AML-193 (cell line): ENCODE measurements at regions not wholly inside any gene's neighbourhood (a gene's known extent, or its start where the extent isn't known, plus 50 kb on each side); places are given as distances from the start of the nearest gene placed in this dataset.
"Not testable (repeated sequence)": the region's sequence is repeated elsewhere in the genome, so short reads cannot be mapped to it uniquely, and the experiment has no call there.

ENCODE experiments used
- DNase-seq, 2 experiments: peaks; one replicate each; lab custom pipeline; 2025; lab: John Stamatoyannopoulos, UW

DNA sequence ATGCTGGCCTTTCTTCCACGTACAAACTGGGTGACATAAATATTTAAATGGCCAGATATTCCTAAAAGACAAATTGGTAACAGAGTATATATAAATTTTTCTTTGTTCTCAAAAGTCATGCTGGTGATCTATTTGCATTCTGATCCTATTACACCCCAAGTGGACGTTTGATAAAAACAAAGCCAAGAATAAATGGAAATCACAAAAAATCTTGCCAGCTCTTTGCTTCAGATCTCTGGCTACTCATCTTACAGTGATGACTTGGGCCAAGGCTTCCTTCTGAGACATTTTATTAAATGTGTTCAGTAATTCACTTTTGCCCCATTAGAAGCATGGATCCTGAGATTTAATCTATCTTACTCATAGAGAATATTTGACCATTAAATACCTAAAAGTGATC, 444.3 kb upstream of the PIK3R1 start:
- DNase-seq, result no peak

DNA sequence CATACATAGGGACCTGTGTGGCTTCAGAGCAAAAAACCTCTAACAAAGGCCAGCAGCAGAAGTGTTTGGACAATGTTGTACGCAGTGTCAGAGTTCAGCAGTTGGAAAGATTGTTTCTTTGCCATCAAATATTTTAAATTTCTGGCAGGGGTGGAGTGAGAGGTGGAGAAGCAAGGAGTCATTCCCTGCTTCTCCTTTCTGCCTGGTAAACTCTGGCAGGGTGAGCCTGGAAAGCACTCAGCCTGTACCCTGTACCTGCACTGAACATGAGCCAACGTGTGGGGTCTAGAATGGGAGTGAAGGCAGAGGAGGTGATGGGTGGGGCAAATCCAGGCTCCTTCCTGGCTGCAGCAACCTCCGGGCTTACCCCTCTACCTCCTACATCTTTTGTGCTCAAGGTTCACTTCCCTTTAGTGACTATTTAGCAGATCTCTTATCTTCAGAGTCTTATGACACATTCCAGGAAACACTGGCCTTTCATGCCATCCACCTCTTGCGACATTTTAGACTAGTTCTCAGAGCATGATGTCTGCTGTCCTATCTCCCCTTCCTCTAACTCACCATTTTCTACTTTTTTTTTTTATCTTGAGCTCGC, 445.0 kb upstream of the PIK3R1 start:
- peak; percentile 79 to 85 for DNase-seq

DNA sequence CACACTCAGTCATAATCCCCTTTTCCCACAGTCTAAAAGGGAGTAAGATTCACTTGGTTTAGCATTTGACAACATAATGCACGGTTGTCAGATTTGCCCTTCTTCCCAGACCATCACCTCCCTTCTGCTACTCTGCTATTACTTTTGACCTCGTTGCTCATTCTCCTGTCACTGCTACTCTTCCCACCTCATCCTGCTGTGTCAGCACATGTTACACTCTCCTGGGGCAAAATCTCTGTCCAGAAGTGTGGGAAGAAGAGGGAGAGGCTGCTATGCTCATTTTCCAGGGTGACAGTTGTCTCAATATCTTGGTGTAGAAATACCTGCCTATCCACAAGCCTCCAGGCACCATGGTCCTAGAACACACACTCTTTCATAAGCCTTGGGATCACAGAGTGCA, 449.9 kb upstream of the PIK3R1 start:
- no peak for DNase-seq

DNA sequence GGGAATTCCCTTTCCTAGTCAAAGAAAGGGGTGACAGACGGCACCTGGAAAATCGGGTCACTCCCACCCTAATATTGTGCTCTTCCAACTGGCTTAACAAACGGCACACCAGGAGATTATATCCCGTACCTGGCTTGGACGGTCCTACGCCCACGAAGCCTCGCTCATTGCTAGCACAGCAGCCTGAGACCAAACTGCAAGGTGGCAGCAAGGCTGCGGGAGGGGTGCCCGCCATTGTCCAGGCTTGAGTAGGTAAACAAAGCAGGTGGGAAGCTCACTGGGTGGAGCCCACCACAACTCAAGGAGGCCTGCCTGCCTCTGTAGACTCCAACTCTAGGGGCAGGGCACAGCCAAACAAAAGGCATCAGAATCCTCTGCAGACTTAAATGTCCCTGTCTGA, 457.8 kb upstream of the PIK3R1 start:
- not testable (repeated sequence) for DNase-seq

DNA sequence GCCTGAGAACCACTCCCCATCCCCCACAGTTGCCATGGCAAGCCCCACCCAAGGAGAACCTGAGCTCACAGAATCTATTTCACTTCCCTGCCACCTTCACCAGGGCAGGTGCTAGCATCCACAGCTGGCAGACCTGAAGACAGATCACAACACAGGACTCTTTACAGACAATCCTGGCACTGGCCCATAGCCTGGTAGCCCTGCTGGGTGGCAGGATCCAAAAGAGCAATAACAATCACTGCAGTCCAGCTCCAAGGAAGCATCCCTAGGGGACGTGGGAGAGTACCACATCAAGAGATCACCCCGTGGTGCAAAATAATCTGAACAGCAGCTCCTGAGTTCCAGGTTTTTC, 463.2 kb upstream of the PIK3R1 start:
- no peak for DNase-seq

DNA sequence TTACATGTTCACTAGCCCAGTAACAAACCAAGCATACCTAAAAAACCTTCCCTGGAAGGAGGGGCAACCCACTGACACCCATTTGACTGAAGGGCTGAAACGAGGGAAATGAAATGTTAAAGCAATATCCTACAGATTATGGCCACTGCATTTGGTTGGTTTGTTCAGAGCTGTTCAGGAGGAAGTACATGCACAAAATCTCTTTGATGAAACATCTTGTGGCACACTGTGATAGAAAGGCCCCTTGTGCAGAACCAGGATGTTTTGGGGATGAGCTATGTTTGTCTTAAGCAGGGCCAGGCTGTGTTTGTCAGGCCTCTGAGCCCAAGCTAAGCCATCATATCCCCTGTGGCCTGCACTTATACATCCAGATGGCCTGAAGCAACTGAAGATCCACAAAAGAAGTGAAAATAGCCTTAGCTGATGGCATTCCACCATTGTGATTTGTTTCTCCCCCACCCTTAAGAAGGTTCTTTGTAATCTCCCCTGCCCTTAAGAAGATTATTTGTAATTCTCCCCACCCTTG, 467.3 kb upstream of the PIK3R1 start:
- no peak for DNase-seq

DNA sequence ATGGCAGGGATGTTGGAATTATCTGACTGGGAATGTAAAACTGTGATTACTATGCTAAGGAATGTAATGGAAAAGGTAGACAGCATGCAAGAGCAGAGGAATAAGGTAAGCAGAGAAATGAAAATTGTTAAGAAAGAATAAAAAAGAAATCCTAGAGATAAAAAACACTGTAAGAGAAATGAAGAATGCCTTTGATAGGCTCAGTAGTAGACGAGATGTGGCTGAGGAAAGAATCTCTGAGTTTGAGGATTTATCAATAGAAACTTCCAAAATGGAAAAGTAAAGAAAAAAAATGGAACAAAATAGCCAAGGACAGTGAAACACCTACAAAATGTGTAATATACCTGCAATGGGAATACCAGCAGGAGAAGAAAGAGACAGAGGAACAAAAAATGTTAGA, 468.5 kb upstream of the PIK3R1 start:
- DNase-seq, result no peak

DNA sequence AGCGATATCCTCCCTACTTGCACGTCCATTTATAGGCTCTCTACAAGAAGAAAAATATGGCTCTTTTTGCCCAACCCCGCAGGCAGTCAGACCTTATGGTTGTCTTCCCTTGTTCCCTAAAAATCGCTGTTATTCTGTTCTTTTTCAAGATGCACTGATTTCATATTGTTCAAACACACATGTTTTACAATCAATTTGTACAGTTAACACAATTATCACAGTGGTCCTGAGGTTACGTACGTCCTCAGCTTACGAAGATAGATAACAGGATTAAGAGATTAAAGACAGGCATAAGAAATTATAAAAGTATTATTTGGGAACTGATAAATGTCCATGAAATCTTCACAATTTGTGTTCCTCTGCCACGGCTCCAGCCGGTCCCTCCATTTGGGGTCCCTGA, 468.9 kb upstream of the PIK3R1 start:
- DNase-seq, result not testable (repeated sequence)

DNA sequence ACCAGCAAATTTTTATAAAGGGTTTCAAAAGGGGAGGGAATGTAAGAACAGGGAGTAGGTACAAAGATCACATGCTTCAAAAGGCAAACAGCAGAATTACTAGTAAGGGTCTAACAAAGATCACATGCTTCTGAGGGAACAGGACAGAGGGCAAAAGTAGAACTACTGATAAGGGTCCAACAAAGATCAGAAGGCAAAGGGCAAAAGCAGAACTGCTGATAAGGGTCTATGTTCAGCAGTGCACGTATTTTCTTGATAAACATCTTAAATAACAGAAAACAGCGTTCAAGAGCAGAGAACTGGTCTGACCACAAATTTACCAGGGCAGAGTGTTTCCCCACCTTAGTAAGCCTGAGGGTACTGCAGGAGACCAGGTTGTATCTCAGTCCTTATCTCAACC, 469.5 kb upstream of the PIK3R1 start:
- DNase-seq, result no peak

DNA sequence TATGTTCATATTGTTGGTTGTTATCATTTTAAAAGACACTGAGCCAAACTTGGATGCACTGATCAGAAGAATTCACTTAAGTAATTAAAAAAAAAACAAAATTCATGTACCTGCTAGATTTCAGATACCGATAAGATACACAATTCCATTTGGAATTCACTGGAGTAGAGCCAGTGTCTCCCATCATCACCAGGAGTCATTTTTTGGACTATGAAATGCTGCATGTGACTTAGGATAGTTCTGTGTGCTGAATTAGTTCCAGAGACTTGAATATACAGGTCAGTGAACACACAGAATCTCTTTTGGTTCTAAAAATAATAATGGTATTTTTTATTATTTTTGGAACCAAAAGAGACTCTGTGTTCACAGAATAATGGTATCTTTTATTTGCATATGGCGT, 482.6 kb upstream of the PIK3R1 start:
- no peak for DNase-seq

DNA sequence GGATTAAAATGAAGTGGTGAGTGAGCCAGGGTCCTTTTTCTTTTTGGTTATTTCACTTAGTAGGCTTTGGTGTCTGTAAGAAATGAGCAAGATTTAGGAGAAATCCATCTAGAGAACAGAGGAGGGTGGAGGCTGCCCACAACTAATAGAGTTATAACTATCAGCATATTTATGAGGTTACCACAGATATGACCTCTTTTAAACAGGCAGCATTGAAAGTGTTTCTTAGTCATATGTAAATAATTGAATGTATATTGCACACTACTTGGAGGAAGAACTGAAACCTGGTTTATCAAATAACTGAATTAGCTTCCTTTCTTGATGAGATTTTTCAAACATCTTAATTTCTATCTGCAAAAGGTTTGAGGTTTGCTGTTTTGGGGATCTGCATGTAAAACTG, 483.1 kb upstream of the PIK3R1 start:
- DNase-seq, result no peak

DNA sequence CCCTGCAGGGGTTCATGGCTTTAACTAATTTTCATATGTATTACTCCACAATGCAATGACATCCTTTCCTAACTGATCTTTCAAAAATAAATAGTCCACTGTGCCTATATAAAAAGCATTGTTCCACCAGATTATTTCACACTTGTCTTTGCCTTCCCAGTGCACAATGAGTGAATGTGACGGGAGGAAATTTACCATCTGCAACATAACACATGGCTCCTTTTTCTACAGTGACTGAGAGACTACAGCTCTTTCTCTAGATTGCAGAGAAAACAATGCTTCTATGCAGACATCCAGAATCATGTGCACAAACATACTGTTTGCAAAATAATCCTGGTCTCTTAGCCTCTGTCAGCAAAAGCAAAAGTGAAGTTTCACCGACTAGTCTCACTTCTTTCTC, 483.7 kb upstream of the PIK3R1 start:
- DNase-seq, result no peak

DNA sequence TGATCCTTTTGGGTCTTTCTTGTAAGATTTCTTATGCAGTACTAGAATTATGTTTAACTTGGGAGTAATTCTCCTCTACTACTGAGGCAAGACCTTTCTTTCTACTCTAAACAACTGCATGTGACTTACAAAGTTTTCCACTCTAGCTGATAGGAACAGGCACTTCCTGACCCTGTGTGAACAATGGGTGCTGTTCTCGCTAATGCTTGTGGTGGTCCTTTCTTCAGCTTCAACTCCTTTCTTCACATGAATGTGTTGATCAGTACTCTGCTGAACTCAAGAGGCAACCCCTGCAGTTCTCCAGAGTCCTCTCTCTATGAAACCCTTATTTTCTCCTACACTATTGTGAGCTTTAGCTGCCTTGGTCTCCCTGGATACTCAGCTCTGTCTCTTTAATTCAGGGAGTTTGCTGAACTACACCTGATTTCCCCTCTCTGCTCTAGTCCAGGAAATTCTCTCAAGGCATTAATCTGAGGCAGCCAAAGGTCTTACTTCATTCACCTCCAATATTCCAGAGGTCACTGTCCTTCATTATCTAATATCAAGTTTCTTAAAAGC, 484.6 kb upstream of the PIK3R1 start:
- no peak for DNase-seq

DNA sequence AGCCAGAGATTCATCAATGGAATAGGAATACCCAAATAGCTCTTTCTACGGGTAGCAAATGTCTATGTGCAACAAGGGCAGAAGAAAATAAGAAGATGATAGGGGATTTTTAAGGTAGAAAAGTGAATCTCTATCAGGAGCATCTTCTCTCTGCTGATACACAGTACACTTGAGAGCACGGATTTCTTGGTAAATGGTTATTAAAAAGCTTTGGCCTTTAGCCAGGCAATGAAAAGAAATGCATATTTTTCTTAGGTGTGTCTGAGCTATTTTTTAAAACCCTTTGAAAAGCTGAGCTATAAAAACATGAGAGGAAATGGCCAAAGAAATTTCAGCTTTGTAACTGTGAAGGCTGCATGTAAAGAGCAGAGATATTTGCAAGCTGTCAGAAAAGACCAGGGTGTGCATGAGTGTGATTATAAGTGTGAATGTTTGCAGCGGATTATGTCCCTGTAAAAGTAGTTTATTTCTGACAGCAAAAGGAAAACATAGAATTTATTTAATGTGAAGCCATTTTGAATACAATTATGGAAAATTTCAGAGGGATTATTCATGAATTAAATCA, 487.1 kb upstream of the PIK3R1 start:
- DNase-seq, result no peak

DNA sequence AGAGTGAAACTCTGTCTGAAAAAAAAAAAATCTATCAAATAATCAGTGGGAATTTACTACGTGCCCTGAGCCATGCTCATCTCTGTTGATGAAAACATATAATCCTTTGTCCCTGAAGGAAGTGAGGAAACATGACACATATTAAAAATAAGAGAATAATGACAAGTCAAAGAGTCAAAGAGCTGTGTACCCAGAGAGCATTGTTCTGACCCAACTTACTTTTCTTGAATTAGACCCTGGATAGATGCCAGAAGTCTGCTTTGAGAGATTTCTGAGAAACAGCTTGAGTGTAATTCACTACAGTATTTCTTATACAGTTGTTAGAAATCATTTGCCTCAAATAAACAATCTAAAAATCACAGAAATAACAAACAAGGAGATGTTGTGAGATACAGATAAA, 490.0 kb upstream of the PIK3R1 start:
- DNase-seq, result no peak

DNA sequence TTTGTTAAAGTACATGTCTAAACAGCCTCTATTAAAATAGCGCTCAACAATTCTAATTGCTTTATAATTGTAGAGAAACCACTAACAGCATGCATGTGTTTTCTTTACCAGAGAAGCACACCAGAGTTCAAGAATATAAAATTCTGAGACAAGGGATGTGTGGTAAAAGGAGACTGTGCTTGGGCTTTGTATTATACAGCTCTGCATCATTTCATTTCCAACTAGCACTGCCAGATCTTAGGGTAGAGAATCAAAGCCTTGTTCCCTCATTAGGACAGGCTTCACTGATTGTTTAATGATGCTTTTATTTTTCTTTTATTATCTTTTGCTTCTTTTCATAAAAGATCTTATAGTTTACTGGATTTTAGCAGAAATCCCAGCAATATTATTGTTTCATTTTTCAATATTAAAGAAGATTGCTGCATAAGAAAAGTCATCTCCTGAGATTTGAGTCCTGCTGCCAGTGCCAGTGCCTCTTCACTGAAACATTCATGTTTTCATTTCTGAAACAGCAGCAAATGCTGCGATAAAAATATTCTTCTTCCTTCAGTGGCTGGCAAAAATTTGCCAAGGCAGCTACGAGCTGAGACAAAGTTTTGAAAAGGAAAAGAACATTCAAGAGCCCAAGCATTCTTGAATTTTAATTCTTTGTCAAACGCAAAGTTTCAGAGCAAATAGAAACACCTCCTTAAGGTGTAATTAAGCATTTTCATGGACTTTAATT, 491.0 kb upstream of the PIK3R1 start:
- DNase-seq, result no peak

DNA sequence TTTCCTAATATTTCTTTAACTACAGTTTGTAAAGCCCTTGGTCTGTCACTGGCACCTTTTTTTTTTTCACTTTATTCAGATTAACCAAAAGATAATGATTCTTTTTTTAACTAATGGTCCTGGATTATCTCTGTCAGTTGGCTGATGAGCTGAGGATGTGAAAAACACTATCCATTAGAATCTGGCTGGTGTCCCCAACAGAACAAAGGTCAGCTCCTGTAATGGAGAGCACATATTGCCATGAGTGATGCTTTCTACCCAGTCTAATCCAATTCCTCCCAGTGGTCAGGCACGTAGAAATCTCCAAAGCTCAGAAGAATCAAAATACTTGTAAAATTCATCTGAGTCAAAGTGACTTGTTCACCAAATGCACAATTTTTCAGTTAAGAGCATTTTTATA, 491.7 kb upstream of the PIK3R1 start:
- DNase-seq, result no peak

DNA sequence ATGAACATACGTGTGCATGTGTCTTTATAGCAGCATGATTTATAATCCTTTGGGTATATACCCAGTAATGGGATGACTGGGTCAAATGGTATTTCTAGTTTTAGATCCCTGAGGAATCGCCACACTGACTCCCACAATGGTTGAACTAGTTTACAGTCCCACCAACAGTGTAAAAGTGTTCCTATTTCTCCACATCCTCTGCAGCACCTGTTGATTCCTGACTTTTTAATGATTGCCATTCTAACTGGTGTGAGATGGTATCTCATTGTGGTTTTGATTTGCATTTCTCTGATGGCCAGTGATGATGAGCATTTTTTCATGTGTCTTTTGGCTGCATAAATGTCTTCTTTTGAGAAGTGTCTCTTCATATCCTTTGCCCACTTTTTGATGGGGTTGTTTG, 493.0 kb upstream of the PIK3R1 start:
- not testable (repeated sequence) for DNase-seq

DNA sequence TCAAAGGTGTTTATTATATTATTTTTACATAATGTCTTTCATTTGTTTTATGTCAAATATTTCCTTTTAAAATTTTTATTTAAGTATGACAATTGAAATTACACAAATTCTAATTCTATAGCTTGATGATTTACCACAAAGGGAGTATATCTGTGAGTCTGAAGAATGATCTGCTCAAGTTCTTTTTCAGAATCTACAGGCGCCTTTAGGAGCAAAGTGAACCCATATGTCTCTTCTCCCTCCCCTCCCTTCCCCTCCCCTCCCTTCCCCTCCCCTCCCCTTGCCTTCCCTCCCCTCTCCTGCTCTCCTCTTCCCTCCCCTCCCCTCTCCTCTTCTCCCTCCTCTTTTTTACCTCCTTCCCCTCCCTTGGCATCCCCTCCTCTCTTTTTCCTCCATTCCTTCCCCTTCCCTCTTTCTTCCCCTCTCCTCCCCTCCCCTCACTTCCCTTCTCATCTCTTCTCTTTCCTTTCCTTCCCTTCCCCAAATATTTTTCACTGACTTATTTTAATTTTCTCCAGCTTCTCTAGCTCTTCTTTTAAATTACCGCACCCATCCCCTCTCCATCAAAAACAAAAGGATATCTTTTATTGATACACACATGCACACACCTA, 495.3 kb upstream of the PIK3R1 start:
- DNase-seq, result no peak

DNA sequence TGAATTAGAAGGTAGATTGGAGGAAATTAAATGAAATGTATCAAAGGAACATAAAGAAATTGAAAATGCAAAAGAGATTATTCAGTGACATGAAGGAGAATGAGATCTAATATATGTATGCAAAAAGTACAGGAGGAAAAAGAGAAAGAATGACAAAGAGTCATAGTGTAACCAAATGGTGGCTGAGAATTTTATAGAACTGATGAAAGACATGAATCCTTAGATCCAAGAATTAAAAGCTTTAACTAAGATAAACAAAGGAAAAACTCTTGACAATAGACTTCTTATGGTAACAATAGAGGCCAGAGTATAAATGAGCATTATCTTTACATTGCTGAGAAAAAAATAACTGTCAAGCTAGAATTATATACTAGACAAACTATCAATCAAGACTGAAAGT, 505.4 kb upstream of the CD180 start:
- DNase-seq, result no peak

DNA sequence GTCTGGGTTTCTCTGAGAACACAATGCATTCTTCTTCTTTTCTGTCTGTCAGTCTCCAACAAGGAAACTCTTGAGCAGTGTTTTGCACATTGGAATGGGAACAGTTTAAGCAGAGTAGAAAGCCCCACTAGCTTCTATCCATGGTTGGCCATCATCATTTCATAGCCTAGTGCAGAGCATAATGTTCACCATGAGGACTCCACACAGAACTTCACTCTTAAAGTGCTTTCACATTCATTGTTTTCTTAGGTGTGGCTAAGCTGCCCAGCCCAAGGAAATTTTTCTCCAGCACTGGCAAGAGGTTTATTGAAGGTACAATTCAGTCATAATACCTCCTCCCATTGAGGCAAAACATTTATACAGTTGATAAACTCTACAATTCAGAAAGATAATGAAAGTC, 503.0 kb upstream of the CD180 start:
- no peak for DNase-seq

DNA sequence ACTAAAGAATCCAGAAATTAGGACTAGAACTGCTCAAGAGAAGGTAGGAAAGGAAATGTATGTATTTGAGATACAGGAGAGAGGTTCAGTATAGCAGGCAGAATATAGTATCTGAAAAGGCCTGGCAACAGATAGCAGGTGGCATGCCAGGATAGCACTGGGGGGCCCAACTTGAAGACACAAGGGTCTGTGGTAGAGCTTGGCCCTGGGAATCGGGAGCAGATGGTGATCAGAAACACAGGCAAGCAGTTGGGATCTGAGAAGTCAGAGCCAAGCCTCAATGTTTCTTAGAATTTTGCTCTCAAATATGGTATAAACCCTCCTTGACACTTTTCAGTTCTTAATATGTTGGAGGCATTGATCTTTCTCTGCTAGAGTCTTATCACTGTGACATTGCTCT, 499.8 kb upstream of the CD180 start:
- DNase-seq, result no peak

DNA sequence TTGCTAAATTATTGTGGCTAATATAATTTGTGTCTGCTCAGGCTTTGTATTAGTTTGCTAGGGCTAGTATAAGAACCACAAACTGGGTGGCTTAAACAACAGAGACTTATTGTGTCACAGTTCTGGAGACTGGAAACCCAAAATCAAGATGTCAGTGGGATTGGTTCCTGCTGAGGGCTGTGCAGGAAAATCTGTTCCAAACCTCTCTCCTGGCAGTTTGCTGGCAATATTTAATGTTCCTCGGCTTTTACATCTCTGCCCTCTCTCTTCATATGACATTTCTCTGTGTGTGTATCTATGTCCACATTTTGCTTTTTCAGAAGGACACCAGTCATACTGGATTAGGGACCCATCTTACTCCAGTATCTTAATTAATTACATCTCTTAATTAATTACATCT, 498.8 kb upstream of the CD180 start:
- DNase-seq, result no peak
